ENCODE measurements at regions not wholly inside any gene's neighbourhood (a gene's known extent, or its start where the extent isn't known, plus 50 kb on each side); places are given as distances from the start of the nearest gene placed in this dataset.

DNA sequence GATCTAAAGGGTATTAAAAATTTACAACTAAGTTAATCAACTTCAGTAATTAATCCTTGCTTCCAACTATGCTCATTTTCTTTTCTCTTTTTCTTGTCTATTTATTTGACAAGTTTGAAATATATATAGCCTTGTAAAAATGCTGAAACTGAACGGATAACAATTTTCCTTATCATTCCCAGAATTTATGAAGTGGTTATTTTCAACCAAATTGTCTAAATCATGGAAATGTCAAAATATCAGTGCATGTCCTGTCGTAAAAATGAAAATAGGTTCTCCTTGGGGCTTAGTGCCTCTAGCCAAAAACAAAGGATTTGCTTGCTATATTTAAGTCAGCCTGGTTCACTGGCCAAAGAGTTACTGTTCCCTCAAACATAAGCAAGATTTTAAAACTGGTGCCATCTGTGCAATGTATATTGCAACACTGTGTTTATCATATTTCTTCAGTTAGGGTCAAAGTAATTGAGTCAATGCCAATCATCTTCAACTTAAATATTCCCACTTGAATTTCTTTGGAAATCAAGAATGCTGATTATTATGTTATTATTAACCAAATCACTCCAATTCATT, 798.3 kb downstream of the MAT2B start:
- TF ChIP-seq, protein P1, sequence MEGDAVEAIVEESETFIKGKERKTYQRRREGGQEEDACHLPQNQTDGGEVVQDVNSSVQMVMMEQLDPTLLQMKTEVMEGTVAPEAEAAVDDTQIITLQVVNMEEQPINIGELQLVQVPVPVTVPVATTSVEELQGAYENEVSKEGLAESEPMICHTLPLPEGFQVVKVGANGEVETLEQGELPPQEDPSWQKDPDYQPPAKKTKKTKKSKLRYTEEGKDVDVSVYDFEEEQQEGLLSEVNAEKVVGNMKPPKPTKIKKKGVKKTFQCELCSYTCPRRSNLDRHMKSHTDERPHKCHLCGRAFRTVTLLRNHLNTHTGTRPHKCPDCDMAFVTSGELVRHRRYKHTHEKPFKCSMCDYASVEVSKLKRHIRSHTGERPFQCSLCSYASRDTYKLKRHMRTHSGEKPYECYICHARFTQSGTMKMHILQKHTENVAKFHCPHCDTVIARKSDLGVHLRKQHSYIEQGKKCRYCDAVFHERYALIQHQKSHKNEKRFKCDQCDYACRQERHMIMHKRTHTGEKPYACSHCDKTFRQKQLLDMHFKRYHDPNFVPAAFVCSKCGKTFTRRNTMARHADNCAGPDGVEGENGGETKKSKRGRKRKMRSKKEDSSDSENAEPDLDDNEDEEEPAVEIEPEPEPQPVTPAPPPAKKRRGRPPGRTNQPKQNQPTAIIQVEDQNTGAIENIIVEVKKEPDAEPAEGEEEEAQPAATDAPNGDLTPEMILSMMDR (IDR thresholded peaks at IDR 0.05 in 8 of 11, conservative IDR thresholded peaks at IDR 0.05 in 3 of 11), result no peak
- TF ChIP-seq POLR2A (IDR thresholded peaks at IDR 0.05) (no peak), POLR2AphosphoS5 (IDR thresholded peaks at IDR 0.05) (no peak)
